OCI-LY7 (cell line): ENCODE measurements at regions not wholly inside any gene's neighbourhood (a gene's known extent, or its start where the extent isn't known, plus 50 kb on each side); places are given as distances from the start of the nearest gene placed in this dataset.

Source experiments
- BruUV-seq: library from RNA; stranded (reverse); fragments of 400-500 nt; replicated peaks from 2 replicates; lab custom pipeline; 2021; lab: Mats Ljungman, UMichigan
- CTCF ChIA-PET: fragments of 300-600 bp; sonication (Branson Sonifier 250); formaldehyde crosslinking; loops from one replicate; lab custom pipeline; 2022; ENCODE audit warnings: antibody characterized with exemption; ENCODE audit not compliant: unreplicated experiment; lab: Charles Lee
- POLR2A ChIA-PET: fragments of 300-600 bp; sonication (Branson Sonifier 250); formaldehyde crosslinking; loops from one replicate; lab custom pipeline; 2022; ENCODE audit warnings: antibody characterized with exemption; lab: Charles Lee
- DNase-seq: peaks from one replicate; pipeline ENCODE4 v3.0.0-alpha.2; 2015; ENCODE audit warnings: low spot score
- H2AFZ ChIP-seq: fragments of 200-600 bp; sonication (generic), shearing (Covaris generic); 2 replicates; pipeline ENCODE4 v1.6.1; 2014; ENCODE audit warnings: mild to moderate bottlenecking, antibody characterized with exemption, low read length, moderate library complexity
- H3K27ac ChIP-seq: fragments of 200-600 bp; sonication (generic); 2 replicates; pipeline ENCODE4 v1.5.1; 2014; ENCODE audit warnings: mixed run types, low read depth, mild to moderate bottlenecking, moderate library complexity, low read length, inconsistent platforms; ENCODE audit not compliant: poor library complexity, severe bottlenecking
- H3K36me3 ChIP-seq: fragments of 200-600 bp; sonication (generic); 2 replicates; pipeline ENCODE4 v1.6.1; 2014; ENCODE audit warnings: mild to moderate bottlenecking, antibody characterized with exemption, low read length, moderate library complexity, mixed read lengths; ENCODE audit not compliant: insufficient read depth
- H3K4me1 ChIP-seq: fragments of 200-600 bp; sonication (generic); 2 replicates; pipeline ENCODE4 v1.5.1; 2014; ENCODE audit warnings: mild to moderate bottlenecking, low read length; ENCODE audit not compliant: insufficient read depth, poor library complexity, severe bottlenecking
- H3K4me2 ChIP-seq: fragments of 200-600 bp; sonication (generic); 2 replicates; pipeline ENCODE4 v1.6.1; 2014; ENCODE audit warnings: mild to moderate bottlenecking, low read length
- H3K4me3 ChIP-seq: fragments of 200-600 bp; sonication (generic); 2 replicates; pipeline ENCODE4 v1.5.1; 2014; ENCODE audit warnings: mild to moderate bottlenecking, low read depth, low read length; ENCODE audit not compliant: poor library complexity, severe bottlenecking
- H3K79me2 ChIP-seq: fragments of 200-600 bp; sonication (generic); 2 replicates; pipeline ENCODE4 v1.6.1; 2016; ENCODE audit warnings: low read depth, mild to moderate bottlenecking, low read length, moderate library complexity, mixed read lengths; ENCODE audit not compliant: insufficient read depth
- H3K9me2 ChIP-seq: fragments of 200-600 bp; sonication (generic); 2 replicates; pipeline ENCODE4 v1.6.1; 2016; ENCODE audit warnings: mild to moderate bottlenecking, low read length, mixed read lengths; ENCODE audit not compliant: insufficient read depth
- H3K9me3 ChIP-seq: fragments of 200-600 bp; sonication (generic); 2 replicates; pipeline ENCODE4 v1.6.1; 2014; ENCODE audit warnings: mild to moderate bottlenecking, mixed run types, low read length, mixed read lengths
- H4K20me1 ChIP-seq: fragments of 200-600 bp; sonication (generic); 2 replicates; pipeline ENCODE4 v1.6.1; 2014; ENCODE audit warnings: mild to moderate bottlenecking, antibody characterized with exemption, low read length, moderate library complexity, mixed read lengths; ENCODE audit not compliant: insufficient read depth
- CTCF ChIP-seq: fragments of 200-600 bp; sonication (generic); conservative IDR thresholded peaks from 2 replicates; pipeline ENCODE4 v1.5.1; 2014; ENCODE audit warnings: mild to moderate bottlenecking, antibody characterized with exemption, low read length, moderate library complexity, mixed read lengths
- EZH2phosphoT487 ChIP-seq: fragments of 200-600 bp; sonication (generic); IDR thresholded peaks from 2 replicates; pipeline ENCODE4 v1.6.1; 2018; ENCODE audit warnings: low read depth, borderline replicate concordance, mild to moderate bottlenecking, mixed run types, antibody characterized with exemption, low read length, moderate library complexity, mixed read lengths
- intact Hi-C: fragments of 100-400 bp; cut with micrococcal nuclease; formaldehyde crosslinking; loops from one replicate; pipeline ENCODE4 v1.10.0; 2022; ENCODE audit not compliant: unreplicated experiment

GRCh38 chr6:91970700-91971099 lies 1383.8 kb upstream of the MAP3K7 start:
- H2AFZ ChIP-seq: no peak overlapping the region
- TF ChIP-seq EZH2phosphoT487 (no peak), CTCF (no peak)
- no peaks in the 10 kb centered on the region for H3K4me1 ChIP-seq
- no peak overlapping the region for H3K27ac ChIP-seq
- BruUV-seq: no TSS peak
- no peak overlapping the region for H3K4me3 ChIP-seq
- no peaks in the 10 kb centered on the region for H3K79me2 ChIP-seq
- no peaks in the 10 kb centered on the region for H3K9me3 ChIP-seq
- H4K20me1 ChIP-seq: no peaks in the 10 kb centered on the region
- H3K4me2 ChIP-seq: no peak overlapping the region
- H3K9me2 ChIP-seq: no peaks in the 10 kb centered on the region
- no peak for DNase-seq
- no peaks in the 10 kb centered on the region for H3K36me3 ChIP-seq
- ChIA-PET CTCF (no interaction called here), POLR2A (no interaction called here)
- intact Hi-C loops: no loop called here

- H3K4me2 ChIP-seq: no peak overlapping the region
- H2AFZ ChIP-seq: no peak overlapping the region
- no peaks in the 10 kb centered on the region for H3K79me2 ChIP-seq
- H3K27ac ChIP-seq: no peak overlapping the region
- no peaks in the 10 kb centered on the region for H3K36me3 ChIP-seq
- intact Hi-C loops: no loop called here
- H3K4me1 ChIP-seq: no peaks in the 10 kb centered on the region
- H3K4me3 ChIP-seq: no peak overlapping the region
- no peak for DNase-seq
- ChIA-PET CTCF (no interaction called here), POLR2A (no interaction called here)
- no peaks in the 10 kb centered on the region for H4K20me1 ChIP-seq
- no peaks in the 10 kb centered on the region for H3K9me3 ChIP-seq
- no peaks in the 10 kb centered on the region for H3K9me2 ChIP-seq
- TF ChIP-seq CTCF (no peak), EZH2phosphoT487 (no peak)
- no TSS peak for BruUV-seq
Measured at GRCh38 chr6:91965872-91966271, 1379.0 kb upstream of the MAP3K7 start.

GRCh38 chr6:91961671-91962070 lies 1374.8 kb upstream of the MAP3K7 start:
- POLR2A ChIA-PET: no interaction called here
- no peak for DNase-seq
- H3K36me3 ChIP-seq: no peaks in the 10 kb centered on the region
- no peak overlapping the region for H3K4me3 ChIP-seq
- no peak overlapping the region for H3K27ac ChIP-seq
- CTCF ChIA-PET: no interaction called here
- intact Hi-C loops: no loop called here
- H3K9me3 ChIP-seq: no peaks in the 10 kb centered on the region
- BruUV-seq: no TSS peak
- no peak overlapping the region for H2AFZ ChIP-seq
- no peaks in the 10 kb centered on the region for H3K9me2 ChIP-seq
- TF ChIP-seq CTCF (no peak), EZH2phosphoT487 (no peak)
- H3K4me2 ChIP-seq: no peak overlapping the region
- H4K20me1 ChIP-seq: no peaks in the 10 kb centered on the region
- no peaks in the 10 kb centered on the region for H3K4me1 ChIP-seq
- H3K79me2 ChIP-seq: no peaks in the 10 kb centered on the region
